Germinal center (tissue), 1 donor: ENCODE measurements at regions not wholly inside any gene's neighbourhood (a gene's known extent, or its start where the extent isn't known, plus 50 kb on each side); places are given as distances from the start of the nearest gene placed in this dataset.
"Not testable (repeated sequence)": the region's sequence is repeated elsewhere in the genome, so short reads cannot be mapped to it uniquely, and the experiment has no call there.

Experiments used
- DNase-seq: peaks from one replicate; pipeline ENCODE4 v3.0.0; 2012; ENCODE audit warnings: mixed read lengths, low spot score

DNA sequence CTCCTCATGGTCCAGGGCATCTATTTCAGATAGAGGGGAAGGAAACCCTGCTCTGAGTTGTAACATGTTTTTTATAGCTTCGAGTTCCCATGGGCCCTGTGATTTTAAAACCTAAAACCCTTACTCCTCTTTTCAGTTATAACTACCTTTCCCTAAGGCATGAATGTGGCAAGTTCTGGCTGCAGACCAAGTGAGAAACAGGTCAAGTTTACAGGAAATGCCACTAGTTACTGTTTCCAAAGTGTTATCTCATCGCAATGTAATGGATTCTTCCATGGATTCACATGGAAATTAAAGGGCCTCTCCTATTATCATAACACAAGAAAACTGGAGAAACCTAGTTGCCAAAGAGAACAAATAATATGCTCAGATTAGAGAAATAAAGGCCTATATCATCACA is 574.5 kb upstream of the GRAMD2B start:
- DNase-seq: no peak

DNA sequence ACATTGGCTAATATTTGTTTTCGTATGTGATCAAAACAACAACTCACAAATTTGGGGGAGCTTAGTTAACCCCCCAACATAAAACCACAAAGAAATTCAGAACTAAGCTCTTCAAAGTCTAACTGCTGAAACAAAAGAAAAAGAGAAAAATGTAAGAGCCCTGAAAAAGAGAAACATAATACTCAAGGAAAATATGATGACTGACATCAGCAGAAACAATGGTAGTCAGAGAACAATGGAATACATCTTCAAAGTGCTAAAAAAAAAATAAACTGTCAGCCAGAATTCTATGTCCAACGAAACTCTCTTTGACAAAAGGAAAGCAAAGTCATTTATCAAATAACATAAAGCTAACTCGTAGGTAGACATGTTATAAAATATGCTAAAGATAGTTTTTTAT is 566.3 kb upstream of the GRAMD2B start:
- no peak for DNase-seq

DNA sequence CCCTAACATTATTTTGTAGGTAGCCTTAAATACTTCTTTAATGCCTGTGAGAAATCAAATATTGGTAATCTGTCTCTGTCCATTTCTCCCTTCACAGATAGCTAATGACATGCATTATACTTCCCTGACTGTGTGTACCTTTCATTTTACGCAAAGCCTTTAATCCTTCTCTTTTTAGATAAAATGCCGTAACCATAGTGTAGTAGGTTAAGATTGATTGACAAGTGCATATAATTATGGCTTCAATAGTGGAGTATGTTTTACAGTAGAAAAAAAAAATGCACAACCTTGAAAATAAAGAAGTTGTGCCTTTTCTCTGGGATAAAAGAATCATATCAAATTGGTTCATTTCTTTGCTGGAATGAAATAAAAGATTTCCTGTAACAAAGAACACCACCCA is 559.6 kb upstream of the GRAMD2B start:
- DNase-seq: no peak

DNA sequence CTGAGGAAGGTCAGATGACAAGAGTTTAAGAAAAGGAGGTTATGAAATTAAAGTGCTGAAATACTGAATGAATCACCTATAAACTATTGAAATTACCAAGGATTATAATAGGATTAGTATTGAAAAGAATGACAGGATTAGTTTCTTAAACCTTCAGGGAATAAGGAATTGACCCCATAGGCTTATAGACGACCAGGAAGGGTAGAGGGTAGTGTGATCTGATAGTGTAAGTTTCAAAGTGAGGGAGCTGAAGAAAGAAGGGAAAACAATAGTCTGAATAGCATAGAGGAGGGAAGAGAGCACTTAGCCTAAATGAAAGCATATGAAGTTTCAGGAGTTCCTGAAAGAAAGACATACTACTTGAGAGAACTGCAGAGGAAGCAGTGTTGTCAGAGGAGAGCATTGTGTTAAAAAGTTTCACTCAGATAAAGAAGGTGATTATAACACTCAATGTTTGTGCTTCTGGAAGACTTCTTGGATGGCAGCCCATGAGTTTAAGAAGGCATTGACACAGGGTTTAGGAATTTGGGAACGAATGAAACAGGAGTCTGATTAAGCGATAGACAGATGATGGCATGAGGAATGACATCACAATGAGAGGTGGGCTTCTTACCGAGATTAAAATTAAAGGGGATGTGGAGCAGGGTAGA is 557.9 kb upstream of the GRAMD2B start:
- DNase-seq: no peak

DNA sequence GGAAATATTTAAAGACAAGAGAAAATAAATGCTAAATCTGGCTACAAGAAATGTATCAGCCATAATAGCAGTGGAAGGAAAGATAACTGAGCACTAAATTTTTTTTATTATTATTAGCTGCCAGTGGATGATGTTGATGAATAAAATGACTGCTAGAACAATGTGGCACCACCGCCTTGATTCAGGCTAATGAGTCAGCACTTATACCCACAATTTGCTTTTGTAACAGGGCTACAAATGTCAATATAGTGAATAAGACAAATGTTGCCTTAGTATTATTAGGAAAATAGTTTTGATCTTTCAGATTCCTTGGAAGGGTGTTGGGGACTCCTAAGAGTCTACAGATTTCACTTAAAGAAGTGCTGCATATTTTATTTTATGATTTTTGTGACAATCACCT is 555.2 kb upstream of the GRAMD2B start:
- DNase-seq: no peak

DNA sequence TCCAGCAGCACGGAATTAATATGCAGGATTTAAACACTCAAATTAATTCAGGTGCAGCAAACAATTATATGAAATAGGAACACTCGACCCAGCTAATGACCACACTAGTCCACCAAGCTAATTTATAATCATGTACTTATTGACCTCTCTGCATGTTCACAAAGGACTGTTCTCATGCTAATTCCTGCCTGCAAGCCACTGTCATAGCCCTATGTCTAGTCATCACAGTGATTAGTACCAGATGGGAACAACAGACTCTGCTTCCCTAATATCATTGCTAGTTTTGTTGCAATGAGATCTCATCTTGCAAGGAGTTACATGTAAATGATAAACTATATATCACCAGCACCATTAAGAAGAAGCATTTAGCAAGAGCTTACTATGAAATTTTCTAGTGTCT is 553.0 kb upstream of the GRAMD2B start:
- no peak for DNase-seq

DNA sequence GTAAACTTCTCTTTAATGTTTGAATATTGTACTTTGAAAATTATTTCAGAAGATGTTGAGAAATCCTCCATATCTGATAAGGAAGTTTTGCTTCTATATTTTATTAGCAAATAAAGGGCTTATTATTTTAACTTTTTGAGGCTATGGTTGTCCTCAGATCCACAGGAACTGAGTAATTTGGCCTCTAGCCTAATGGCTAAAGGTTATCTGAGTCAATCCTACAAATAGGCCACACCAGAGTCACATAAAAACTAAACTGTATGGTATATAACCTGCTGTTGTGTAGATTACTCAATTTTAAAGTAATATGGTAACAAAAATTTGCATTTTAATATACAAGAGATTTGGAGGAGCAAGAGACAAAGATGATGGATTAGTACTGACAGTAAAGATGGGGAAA is 549.2 kb upstream of the GRAMD2B start:
- DNase-seq: no peak

DNA sequence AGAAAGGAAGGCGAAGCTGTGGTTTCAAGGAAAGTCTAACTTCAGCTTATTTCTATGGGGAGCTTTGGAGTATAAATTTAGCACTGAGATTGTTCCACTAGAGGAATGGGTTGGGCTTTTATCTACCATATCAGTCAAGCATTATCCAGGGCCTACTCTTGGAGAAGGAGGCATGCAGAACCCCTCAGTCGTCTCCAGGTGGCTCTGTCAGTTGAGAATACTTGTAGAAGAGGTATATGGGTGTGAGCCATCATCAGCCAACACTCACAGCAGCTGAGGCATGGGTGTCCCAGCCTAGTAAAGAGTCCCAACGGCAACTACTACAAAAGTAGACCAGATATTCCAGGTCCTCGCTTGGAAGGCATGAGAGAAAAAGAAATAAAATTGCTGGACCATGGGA is 548.5 kb upstream of the GRAMD2B start:
- no peak for DNase-seq

DNA sequence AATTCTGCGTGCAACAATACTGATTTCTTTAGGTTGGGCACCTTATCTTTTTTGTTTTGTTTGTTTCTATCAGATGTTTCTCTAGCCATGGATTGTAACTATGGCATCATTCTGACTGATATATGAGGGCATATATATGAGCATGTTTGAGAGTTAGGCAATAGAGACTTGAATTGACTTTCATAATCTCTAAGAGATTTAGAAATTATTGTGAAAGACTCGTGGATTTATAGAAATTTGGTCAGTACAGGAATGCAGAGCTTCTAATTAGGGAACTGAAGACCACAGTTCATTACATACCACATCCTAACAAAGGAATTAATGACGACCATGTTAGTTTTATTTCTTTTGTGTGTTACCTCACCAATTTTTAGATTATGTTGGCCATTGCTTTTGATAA is 546.0 kb upstream of the GRAMD2B start:
- DNase-seq: no peak

DNA sequence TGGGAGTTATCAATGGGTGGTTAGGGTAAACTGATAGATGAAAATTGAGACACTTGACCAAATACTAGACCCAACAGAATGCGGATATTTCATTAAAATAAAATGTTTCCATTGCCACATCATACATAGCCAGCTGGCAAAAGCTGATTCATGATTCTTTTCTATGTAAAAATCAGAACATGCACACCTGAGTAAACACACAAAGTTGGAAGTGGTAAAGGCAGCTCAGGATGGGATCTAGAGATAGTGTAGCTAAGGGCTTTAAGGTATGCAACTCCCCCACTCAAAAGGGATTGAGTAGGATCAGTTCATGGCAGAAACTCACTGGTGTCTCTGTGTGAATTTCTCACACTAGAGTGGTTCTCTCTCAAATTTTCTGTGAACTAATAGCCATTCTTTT is 541.1 kb upstream of the GRAMD2B start:
- DNase-seq: no peak

DNA sequence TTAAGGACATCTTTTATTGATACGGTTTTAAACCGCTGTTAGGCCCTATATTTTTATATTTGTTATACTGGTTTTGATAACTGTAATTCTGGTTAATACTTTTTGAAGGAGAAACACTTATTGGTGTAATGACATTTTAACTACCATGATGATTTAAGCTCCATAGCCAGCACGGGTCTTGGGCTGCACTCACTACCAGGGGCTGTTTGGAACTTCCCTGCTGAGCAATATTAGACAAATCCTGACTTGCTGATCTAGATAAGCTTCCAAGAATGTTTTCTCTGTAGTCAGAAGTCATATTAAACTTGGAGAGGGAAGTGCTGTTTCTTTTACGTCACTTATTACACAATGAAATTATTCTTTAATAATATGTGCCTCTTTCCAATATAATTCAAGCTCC is 540.0 kb upstream of the GRAMD2B start:
- DNase-seq: no peak

DNA sequence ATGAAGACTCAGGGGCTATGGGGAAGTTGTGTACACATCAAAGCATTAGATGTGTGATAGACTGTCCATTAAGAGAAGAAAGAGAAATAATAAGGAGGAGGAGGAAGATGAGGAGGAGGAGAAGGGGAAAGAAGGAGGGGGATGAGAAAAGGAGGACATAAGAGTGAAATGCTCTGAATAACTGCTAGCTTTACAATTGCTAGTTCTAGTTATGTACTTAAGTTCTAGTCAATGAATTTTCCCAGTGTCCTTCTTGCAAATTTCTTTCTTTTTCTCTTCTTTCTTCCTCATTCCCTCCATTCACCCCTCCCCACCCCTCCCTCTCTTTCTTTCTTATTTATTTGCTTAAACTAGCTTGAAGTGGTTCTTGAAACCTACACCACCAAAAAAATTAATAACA is 534.9 kb upstream of the GRAMD2B start:
- no peak for DNase-seq

DNA sequence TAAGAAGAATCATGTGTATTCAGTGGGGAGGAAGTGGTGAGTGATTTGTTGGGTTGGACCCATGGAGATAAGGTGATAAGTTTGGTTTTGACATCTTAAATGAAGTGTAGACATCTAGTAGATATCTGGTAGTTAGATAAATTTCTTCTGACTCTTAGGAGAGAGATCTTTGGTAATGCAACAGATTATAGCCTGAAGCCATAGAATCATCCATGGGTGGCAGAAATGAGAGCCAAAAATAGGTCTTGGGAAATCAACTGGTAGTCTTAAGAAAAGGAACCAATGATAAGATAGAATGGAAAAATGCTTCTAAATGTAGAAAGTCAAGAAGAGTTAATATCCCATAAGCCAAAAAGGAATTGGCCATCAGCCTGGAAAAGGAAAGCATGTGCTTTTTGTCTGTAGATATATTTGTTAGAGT is 532.7 kb upstream of the GRAMD2B start:
- no peak for DNase-seq

DNA sequence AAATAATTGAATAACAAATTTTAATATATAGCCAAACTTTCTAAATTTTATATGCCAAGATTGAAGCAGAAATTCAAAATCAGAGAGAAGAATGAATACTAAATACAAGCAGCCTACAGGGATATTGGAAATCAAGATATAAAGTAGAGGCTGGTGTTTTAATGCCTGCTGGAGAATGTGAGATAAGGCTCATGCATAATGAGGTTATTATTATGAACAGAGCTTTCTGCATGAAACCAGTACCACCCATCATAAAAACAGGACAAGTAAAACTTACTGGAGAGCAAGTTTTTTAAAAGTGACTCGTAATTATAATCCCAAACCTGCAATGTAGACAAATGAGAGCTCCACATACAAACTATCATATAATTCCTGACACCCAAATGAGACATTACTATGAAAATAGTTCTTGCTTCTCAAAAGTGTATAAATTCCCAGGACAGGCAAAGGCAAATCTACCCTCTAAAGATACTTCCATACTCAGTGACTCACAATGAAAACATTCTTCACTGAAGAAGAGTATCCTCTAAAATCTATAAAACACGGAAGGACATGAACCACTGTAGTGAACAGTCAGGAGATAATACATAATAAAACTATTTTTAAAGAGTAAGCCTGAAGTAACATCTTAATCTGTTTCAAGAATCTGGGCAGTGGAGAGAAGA is 532.0 kb upstream of the GRAMD2B start:
- DNase-seq: no peak

DNA sequence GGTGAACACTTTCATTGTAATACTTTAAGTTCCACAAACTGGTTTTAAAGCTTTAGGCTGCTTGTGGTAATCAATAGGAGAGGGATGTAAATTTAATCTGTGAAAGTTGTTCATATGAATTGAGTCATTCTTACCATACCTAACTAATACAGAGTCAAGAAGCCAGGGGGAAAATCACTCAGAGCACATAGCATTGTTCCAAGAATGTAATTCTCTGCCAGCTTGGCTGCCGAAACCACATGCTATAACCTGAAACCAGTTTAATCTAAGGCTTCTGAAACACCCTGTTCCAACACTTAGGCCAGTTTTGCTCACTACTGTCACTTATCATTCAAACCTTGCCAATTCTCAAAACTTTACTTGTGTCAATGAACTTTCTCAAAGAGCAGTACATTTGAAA is 528.8 kb upstream of the GRAMD2B start:
- DNase-seq: no peak

DNA sequence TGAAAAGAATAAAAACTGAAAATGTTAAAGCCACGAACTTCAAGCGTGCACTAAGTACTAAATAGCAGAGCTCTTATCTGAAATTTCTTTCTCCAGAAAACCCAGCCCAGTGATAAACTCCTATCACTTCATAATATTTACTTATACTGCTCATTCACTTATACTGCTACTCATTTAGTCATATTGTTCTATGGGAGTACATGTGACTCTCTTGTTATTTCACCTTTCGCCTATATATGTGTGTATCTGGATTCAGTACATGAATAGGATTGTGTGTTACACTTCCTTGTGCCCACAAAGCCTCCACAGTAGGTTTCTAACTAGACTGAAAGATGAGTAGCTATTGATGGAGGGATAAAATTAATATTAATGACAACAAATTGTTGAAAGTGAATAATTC is 526.8 kb upstream of the GRAMD2B start:
- no peak for DNase-seq

DNA sequence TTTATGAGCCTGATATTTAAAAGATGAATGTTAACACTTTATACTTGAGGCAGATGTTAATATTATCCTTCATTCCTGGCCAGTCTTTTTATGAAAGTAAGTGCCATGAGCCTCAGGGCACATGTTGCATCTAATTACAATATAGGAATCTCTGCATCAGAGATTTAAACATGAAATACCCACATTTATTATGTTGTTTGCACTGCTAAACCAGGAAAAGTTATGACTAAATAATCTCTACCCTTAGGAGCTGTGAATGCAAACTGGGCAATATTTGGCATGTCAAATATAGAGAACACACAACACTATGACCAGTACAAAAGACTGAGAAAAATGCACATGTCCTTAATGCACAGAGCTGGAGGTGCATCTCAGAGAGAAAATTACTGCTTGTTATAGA is 526.1 kb upstream of the GRAMD2B start:
- no peak for DNase-seq

DNA sequence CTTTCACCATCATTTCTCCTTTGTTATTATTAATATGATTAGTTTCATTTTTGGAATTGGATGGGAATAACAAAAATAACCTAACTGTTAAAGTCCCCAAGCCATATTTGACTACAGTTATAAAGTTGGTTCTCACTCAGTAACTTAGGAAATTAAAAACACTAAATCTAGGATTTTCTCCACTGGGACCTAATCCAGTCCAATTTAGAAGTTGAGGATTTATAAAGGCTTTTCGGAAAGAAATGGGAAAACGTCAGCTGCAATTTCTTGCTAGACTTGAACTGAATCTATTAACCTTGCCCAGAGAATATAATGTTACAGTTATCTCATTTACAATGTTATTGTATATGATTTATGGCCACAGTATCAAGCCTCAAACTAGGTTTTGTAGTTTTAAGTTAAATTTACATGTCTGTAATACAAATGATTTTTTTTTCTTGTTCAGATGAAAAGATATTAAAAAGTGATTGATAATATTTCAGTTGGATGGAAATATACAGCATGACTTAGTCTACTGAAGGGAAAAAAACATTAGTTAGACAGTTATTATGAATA is 524.3 kb upstream of the GRAMD2B start:
- DNase-seq: no peak

DNA sequence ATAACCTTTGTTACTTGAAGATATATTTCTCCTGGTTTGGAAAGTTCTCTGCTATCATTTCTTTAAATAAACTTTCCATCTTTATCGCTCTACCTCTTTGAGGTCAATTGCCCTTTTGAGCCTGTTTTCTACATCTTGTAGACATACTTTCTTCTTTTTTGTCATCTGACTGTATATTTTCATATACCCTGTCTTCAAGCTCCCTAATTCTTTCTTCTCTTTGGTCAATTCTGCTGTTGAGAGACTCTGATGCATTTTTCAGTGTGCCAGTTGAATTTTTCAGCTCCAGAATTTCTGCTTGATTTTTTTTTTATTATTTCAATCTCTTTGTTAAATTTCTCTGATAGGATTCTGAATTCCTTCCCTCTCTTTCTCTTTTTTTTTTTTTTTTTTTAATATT is 511.2 kb upstream of the GRAMD2B start:
- no peak for DNase-seq

DNA sequence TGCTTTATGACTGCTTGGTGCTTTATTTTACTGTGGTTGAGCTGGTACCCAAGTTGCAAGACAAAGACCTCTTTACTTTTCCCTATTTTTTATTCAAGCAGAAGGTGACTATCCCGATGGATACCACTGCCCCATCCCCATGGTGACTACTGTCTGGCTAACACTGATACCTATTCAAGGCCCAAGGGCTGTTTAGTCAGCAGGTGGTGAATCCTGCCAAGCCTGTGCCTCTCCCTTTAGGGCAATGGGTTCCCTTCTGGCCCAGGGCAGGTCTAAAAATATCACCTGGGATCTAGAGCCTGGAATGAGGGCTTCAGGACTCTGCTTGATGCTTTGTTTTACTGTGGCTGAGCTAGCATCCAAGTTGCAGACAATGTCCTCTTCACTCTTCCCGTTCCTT is 510.0 kb upstream of the GRAMD2B start:
- DNase-seq: no peak

DNA sequence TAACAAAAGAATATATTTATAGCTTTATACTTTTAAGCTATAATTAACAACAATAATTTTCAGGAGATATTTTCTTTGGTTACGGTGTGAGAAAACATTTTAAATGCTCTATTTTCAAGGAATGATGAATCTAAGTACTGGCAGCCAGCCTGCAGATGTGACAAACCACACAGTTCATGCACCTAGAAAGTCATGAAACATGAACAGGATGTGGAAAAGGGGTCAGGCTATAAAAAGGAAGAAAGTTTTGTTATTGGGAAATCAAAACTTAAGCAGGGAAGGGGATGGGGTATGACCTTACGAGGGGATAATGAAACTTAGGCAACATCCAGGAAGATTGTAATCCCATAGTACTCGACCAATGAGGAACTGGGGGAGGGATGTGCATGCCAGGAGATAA is 508.7 kb upstream of the GRAMD2B start:
- no peak for DNase-seq

DNA sequence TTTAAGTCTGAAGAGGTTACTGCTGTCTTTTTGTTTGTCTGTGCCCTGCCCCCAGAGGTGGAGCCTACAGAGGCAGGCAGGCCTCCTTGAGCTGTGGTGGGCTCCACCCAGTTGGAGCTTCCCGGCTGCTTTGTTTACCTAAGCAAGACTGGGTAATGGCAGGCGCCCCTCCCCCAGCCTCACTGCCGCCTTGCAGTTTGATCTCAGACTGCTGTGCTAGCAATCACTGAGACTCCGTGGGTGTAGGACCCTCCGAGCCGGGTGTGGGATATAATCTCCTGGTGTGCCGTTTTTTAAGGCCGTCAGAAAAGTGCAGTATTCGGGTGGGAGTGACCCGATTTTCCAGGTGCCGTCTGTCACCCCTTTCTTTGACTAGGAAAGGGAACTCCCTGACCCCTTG is 499.3 kb upstream of the GRAMD2B start:
- not testable (repeated sequence) for DNase-seq

DNA sequence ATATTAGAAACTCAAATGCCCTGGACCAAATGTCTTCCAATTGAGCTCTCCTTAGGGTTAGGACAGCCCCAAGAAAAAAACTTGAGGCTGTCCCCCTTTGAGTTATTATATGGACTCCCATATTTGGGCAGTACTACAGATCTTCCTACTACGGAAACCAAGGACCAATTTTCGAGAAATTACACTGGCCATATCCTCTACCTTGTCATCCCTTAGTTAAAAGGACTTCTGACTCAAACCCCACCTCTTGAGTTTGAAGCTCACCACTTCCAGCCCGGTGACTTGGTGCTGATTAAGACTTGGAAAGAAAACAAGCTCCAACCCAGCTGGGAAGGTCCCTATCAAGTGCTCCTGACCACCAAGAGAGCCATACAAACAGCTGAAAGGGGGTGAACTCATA is 497.0 kb upstream of the GRAMD2B start:
- DNase-seq: no peak

DNA sequence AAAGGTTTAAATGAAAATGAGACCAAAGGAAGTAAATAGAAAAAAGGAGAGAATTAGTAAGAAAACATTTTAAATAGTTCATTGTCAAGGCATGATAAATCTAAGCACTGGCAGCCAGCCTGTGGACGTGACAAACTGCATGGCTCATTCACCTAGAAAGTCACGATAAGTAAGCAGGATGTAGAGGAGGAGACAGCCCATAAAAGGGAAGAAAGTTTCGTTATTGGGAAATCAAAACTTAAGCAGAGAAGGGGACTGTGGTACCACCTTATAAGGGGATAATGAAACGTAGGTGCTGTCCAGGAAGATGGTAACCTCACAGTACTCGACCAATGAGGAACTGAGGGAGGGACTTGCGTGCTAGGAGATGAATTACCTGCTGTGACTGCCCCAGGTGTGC is 494.5 kb upstream of the GRAMD2B start:
- DNase-seq: no peak
